ENCODE measurements at regions not wholly inside any gene's neighbourhood (a gene's known extent, or its start where the extent isn't known, plus 50 kb on each side); places are given as distances from the start of the nearest gene placed in this dataset.

DNA sequence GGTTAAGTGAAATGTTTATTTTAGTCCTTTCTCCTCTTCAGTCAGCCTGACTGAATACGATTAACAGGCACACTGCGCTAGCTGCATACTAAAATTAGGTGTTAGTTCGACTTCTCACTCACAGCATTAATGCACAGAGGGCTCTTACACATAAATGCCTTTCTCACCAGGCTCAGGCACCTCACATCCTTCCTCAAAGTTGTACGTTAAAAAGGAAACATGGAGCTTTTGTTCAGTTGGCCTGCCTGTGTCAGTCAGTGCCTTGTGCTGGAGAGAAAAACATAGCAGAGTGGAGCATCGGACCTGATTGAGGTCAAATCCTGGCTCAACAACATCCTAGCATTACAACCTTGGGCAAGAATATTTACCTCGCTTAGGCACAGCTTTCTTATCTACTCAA lies 236.0 kb upstream of the ZNF462 start:
- DNase-seq = no peak
- Histone ChIP-seq H3K4me1 (no peaks in the 10 kb centered on the region), H3K9me3 (no peaks in the 10 kb centered on the region), H3K27ac (no peak overlapping the region), H3K36me3 (no peaks in the 10 kb centered on the region), H3K4me3 (replicated peaks in 1 of 3) (no peak overlapping the region), H3K27me3 (no peaks in the 10 kb centered on the region)
- TF ChIP-seq CTCF (IDR thresholded peaks at IDR 0.05) (no peak), POLR2A (IDR thresholded peaks at IDR 0.05) (no peak)
- intact Hi-C loops (cut with DNase I) = no loop called here
- 75 to 79% methylated on average over 6 of the region's 6 CpGs for WGBS, 2 donors

DNA sequence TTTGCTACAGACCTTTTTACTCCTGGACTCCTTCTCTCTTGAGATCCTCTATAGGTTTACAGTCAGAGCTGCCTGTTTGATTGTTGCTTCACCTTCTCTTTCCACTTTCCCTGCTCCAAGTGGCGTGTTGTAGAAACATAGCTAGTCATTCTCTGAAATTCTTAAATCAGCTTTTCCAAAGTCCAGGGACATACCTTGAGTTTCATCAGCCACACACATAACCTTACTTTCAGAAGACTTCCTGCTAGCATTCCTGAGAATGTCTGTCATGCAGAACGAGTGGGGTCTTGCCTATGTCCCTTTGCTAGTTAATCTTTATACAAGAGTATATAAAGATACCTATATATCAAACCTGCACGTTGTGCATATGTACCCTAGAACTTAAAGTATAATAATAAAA lies 230.3 kb upstream of the ZNF462 start:
- H3K4me1 ChIP-seq = no peaks in the 10 kb centered on the region
- H3K9me3 ChIP-seq = no peaks in the 10 kb centered on the region
- intact Hi-C loops (cut with DNase I) = no loop called here
- H3K4me3 ChIP-seq (replicated peaks in 1 of 3) = no peak overlapping the region
- H3K27ac ChIP-seq = no peak overlapping the region
- 61 to 63% methylated on average over 3 of the region's 3 CpGs for WGBS, 2 donors
- H3K36me3 ChIP-seq = no peaks in the 10 kb centered on the region
- DNase-seq = no peak
- TF ChIP-seq CTCF (IDR thresholded peaks at IDR 0.05) (no peak), POLR2A (IDR thresholded peaks at IDR 0.05) (no peak)
- no peaks in the 10 kb centered on the region for H3K27me3 ChIP-seq

GRCh38 chr9:106634183-106634582 lies 228.8 kb upstream of the ZNF462 start:
- intact Hi-C loops (cut with DNase I) = no loop called here
- Histone ChIP-seq H3K27ac (no peak overlapping the region), H3K36me3 (no peaks in the 10 kb centered on the region), H3K27me3 (no peaks in the 10 kb centered on the region), H3K9me3 (no peaks in the 10 kb centered on the region), H3K4me1 (no peaks in the 10 kb centered on the region), H3K4me3 (replicated peaks in 1 of 3) (no peak overlapping the region)
- DNase-seq = no peak
- TF ChIP-seq CTCF (IDR thresholded peaks at IDR 0.05) (no peak), POLR2A (IDR thresholded peaks at IDR 0.05) (no peak)
- WGBS, 2 donors = 86 to 90% methylated on average over 1 of the region's 1 CpG

GRCh38 chr9:106634641-106635040 lies 228.3 kb upstream of the ZNF462 start:
- TF ChIP-seq CTCF (IDR thresholded peaks at IDR 0.05) (no peak), POLR2A (IDR thresholded peaks at IDR 0.05) (no peak)
- intact Hi-C loops (cut with DNase I) = no loop called here

GRCh38 chr9:106637486-106637885 lies 225.5 kb upstream of the ZNF462 start:
- Histone ChIP-seq H3K27me3 (no peaks in the 10 kb centered on the region), H3K27ac (no peak overlapping the region), H3K9me3 (no peaks in the 10 kb centered on the region), H3K4me3 (replicated peaks in 1 of 3) (no peak overlapping the region), H3K36me3 (no peaks in the 10 kb centered on the region), H3K4me1 (no peaks in the 10 kb centered on the region)
- WGBS, 2 donors = 57 to 67% methylated on average over 4 of the region's 4 CpGs
- intact Hi-C loops (cut with DNase I) = no loop called here
- no peak for DNase-seq
- TF ChIP-seq CTCF (IDR thresholded peaks at IDR 0.05) (no peak), POLR2A (IDR thresholded peaks at IDR 0.05) (no peak)

More at GRCh38 chr9:106634641-106635040, 228.3 kb upstream of the ZNF462 start:
- Histone ChIP-seq H3K4me1 (no peaks in the 10 kb centered on the region), H3K36me3 (no peaks in the 10 kb centered on the region), H3K4me3 (replicated peaks in 1 of 3) (no peak overlapping the region), H3K9me3 (no peaks in the 10 kb centered on the region), H3K27me3 (no peaks in the 10 kb centered on the region), H3K27ac (no peak overlapping the region)
- no peak for DNase-seq
